Activated T-cell treated with anti-CD3 and anti-CD28 coated beads for 48 hours (primary cell): ENCODE measurements at regions not wholly inside any gene's neighbourhood (a gene's known extent, or its start where the extent isn't known, plus 50 kb on each side); places are given as distances from the start of the nearest gene placed in this dataset.

Experiments used
- DNase-seq: peaks from one replicate; pipeline ENCODE4 v3.0.0-alpha.2; 2020; ENCODE audit warnings: low read depth

GRCh38 chr19:27580906-27581305 is 1632.0 kb downstream of the UQCRFS1 start:
- DNase-seq, result no peak
